Transverse colon (tissue), 3 donors: ENCODE measurements at regions not wholly inside any gene's neighbourhood (a gene's known extent, or its start where the extent isn't known, plus 50 kb on each side); places are given as distances from the start of the nearest gene placed in this dataset.

Experiments
- EP300 ChIP-seq: sonication (generic); formaldehyde crosslinking; IDR thresholded peaks from one replicate; pipeline ENCODE4 v1.6.1; 2017; ENCODE audit warnings: antibody characterized with exemption, low read depth
- TF ChIP-seq, protein P1 (sequence below), 5 experiments: fragments of 200-600 bp in 3 of 5; fragments of 450-650 bp in 2 of 5; sonication (generic) in 3 of 5; IDR thresholded peaks; 1 replicate in 2 of 5; 2 replicates in 3 of 5; pipeline ENCODE4 v1.5.1; 2016 to 2017; ENCODE audit warnings: antibody characterized with exemption in 5 of 5, inconsistent platforms in 3 of 5, mild to moderate bottlenecking in 2 of 5, moderate library complexity in 1 of 5

DNA sequence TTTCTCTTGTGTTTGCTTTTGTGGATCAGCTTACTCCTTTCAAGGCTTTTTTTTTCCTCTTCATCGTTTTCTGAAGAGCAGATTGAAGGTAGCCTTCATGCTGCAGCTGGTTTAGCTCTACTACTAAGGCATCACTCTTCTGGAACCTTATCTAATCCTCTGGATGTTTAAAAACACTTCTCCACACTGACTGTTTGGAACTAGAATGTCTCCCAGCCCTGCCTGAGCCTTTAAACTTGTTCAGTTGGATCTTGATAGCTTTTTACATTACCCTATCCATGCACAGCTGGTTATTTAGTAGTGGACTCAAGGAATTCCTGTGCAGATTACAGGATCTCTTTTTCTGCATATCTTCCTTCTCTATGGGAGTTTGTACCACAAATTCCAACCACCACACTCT is 108.9 kb upstream of the ASCC3 start:
- TF ChIP-seq, protein P1, sequence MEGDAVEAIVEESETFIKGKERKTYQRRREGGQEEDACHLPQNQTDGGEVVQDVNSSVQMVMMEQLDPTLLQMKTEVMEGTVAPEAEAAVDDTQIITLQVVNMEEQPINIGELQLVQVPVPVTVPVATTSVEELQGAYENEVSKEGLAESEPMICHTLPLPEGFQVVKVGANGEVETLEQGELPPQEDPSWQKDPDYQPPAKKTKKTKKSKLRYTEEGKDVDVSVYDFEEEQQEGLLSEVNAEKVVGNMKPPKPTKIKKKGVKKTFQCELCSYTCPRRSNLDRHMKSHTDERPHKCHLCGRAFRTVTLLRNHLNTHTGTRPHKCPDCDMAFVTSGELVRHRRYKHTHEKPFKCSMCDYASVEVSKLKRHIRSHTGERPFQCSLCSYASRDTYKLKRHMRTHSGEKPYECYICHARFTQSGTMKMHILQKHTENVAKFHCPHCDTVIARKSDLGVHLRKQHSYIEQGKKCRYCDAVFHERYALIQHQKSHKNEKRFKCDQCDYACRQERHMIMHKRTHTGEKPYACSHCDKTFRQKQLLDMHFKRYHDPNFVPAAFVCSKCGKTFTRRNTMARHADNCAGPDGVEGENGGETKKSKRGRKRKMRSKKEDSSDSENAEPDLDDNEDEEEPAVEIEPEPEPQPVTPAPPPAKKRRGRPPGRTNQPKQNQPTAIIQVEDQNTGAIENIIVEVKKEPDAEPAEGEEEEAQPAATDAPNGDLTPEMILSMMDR (IDR thresholded peaks at IDR 0.05) = no peak
- no peak for TF ChIP-seq EP300
